GM10248 (cell line): ENCODE measurements at regions not wholly inside any gene's neighbourhood (a gene's known extent, or its start where the extent isn't known, plus 50 kb on each side); places are given as distances from the start of the nearest gene placed in this dataset.

ENCODE experiments used
- CTCF ChIA-PET: fragments of 300-600 bp; sonication (Branson Sonifier 250); formaldehyde crosslinking; extraction: SDS; loops from one replicate; lab custom pipeline; 2021; ENCODE audit warnings: antibody characterized with exemption; lab: Yijun Ruan, JAX
- POLR2A ChIA-PET: fragments of 350-650 bp; sonication (Branson Sonifier 250); formaldehyde crosslinking; extraction: SDS; loops from one replicate; lab custom pipeline; 2020; ENCODE audit warnings: antibody characterized with exemption; lab: Yijun Ruan, JAX
- DNase-seq: peaks from one replicate; pipeline ENCODE4 v3.0.0; 2012; ENCODE audit errors: extremely low spot score
- TF ChIP-seq, protein P1 (sequence below): IDR thresholded peaks from 2 replicates; pipeline ENCODE4 v1.5.1; 2012; ENCODE audit warnings: mild to moderate bottlenecking, low read depth; ENCODE audit errors: extremely low read depth, missing control alignments, control extremely low read depth

DNA sequence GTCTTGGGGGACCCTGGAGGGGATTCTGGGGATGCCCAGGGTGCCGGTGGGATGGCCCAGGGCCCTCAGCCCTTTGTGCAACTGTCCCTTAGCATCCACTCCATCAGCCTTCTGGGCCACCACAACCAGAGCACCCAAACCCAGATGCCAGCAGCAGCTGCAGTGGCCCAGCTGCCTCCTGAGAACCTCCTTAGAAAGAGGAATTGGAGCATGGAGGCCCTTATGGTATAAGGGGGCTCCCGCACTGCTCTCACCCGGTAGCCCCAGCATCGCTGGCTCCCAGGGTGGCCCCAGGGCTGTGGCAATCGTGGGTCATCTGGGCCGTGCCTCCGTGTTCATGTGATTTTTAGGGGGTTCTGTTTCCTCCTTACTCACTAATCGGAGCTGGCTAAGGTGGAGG is 463.3 kb downstream of the ICE1 start:
- no peak for DNase-seq
- TF ChIP-seq, protein P1, sequence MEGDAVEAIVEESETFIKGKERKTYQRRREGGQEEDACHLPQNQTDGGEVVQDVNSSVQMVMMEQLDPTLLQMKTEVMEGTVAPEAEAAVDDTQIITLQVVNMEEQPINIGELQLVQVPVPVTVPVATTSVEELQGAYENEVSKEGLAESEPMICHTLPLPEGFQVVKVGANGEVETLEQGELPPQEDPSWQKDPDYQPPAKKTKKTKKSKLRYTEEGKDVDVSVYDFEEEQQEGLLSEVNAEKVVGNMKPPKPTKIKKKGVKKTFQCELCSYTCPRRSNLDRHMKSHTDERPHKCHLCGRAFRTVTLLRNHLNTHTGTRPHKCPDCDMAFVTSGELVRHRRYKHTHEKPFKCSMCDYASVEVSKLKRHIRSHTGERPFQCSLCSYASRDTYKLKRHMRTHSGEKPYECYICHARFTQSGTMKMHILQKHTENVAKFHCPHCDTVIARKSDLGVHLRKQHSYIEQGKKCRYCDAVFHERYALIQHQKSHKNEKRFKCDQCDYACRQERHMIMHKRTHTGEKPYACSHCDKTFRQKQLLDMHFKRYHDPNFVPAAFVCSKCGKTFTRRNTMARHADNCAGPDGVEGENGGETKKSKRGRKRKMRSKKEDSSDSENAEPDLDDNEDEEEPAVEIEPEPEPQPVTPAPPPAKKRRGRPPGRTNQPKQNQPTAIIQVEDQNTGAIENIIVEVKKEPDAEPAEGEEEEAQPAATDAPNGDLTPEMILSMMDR: no peak
- POLR2A ChIA-PET: no interaction called here
- CTCF ChIA-PET: interaction anchor here (2.6 kb wide), 1 partner anchor 10 kb away, joined by 10 read pairs; no protein-coding TSS in a partner anchor

DNA sequence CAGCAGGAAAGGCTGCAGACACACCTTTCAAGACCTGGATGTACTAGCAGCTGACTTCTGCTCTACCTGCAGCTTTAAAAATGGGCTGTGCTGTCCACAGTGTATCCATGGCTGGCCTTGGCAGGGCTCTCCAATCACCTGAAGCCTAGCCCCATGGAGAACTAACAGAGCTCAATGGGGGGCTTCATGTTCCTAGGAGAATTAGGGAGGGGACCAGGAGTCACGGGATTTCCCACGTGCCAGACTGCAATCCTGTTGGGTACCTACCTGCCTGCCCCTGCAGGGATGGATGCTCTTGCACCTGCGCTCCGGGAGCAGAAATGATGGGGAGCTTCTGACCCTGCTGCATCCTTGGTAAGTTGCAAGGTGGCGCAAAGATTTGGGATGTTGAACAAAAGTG is 462.1 kb downstream of the ICE1 start:
- TF ChIP-seq, protein P1: no peak
- ChIA-PET CTCF (no interaction called here), POLR2A (no interaction called here)

DNA sequence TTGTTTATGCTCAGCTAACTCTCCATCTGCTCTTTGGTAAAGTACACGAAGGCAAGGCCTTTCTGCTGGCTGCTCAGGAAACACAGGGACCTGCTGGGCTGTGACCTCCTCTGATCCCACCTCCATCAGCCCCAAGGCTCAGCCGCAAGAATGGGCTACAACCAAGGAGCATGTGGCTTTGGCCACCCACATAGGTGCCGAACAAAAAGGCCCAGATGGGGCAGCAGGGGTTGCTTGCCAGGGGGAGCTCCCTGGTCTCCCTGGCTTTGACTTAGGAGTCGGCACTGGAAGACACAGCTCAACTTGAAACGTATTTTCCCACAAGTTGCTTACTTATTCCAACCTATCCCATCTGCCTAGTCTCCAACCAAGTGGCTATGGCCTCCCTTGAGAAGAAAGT is 461.1 kb downstream of the ICE1 start:
- TF ChIP-seq, protein P1: no peak
- POLR2A ChIA-PET: no interaction called here
- no peak for DNase-seq
- CTCF ChIA-PET: interaction anchor here (1.3 kb wide), 1 partner anchor 387 kb away, joined by 3 read pairs; no protein-coding TSS in a partner anchor

More for the DNA sequence above, 462.1 kb downstream of the ICE1 start:
- no peak for DNase-seq

DNA sequence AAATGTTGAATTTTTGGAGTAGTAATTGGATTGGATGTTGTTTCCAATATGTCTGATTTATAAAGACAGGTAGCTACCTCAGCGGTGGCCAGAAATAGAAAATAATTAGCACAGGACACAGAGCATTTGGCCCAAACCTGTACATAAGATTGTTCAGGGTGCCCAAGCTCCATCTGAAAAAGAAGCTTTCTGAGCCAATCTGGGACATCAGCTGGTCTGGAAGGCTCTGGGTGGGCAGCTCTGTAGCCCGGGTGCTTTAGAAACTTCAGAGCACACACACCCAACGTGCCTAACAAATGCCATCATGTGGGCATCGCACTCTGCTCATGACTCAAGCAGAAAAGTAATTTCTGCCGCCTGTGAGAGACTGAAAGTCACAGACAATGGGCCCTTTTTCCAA is 460.7 kb downstream of the ICE1 start:
- POLR2A ChIA-PET: no interaction called here
- CTCF ChIA-PET: interaction anchor here (1.3 kb wide), 1 partner anchor 387 kb away, joined by 3 read pairs; no protein-coding TSS in a partner anchor
- TF ChIP-seq, protein P1: no peak
- no peak for DNase-seq

DNA sequence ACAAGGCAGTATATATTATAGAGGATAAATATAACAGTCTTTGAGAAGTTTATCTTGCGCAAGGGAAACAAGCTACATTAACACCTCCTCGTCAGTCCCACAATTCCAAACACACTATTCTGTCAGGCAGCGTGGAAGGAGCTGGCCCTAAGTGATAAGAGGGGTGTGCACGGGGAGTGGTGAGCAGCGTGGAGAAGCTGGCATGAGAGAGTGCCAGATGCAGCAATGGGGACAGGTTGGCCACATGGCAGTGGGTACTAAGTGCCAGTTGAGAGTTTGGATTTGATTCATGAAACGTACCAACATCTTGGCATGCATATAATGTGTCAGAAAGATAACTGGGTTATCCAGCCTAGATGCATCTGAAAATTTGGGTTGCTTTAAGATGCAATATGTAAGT is 460.2 kb downstream of the ICE1 start:
- TF ChIP-seq, protein P1: no peak
- POLR2A ChIA-PET: no interaction called here
- CTCF ChIA-PET: interaction anchor here (1.3 kb wide), 1 partner anchor 386 kb away, joined by 3 read pairs; no protein-coding TSS in a partner anchor
- no peak for DNase-seq

DNA sequence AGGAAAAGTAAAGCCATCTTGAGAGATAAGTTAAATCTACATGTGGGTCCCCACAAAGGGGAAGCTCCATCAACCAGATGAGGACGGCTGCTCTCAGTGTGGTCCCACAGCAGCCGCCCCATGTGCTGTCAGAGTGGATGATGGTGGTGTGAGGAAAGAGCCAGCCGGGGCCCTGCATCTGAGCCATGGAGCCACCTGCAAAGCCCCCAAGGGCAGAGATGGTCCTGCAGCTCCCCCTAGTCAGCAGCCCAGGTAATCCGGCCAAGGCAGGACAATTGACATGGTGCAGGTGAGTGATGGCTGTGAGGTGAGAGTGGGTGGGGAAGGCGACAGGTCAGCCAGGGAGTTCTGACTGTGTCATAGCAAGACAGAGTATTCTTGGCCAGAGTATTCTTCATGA is 458.8 kb downstream of the ICE1 start:
- CTCF ChIA-PET: interaction anchor here (1.0 to 1.2 kb wide), 3 partner anchors 8 to 388 kb away, joined by 3 read pairs; no protein-coding TSS in a partner anchor
- DNase-seq: peak; percentile 28
- POLR2A ChIA-PET: no interaction called here
- TF ChIP-seq, protein P1: peak; percentile 22
